WTC11 (cell line): ENCODE measurements at regions not wholly inside any gene's neighbourhood (a gene's known extent, or its start where the extent isn't known, plus 50 kb on each side); places are given as distances from the start of the nearest gene placed in this dataset.

Experiments used
- CREB1 ChIP-seq: sonication (generic); formaldehyde crosslinking; IDR thresholded peaks from 2 replicates; pipeline ENCODE4 v1.8.0; 2023; ENCODE audit warnings: mild to moderate bottlenecking, missing genetic modification reagents
- CTCF ChIP-seq: fragments of 200-600 bp; IDR thresholded peaks from 2 replicates; pipeline ENCODE4 v1.8.0; 2022; ENCODE audit warnings: antibody characterized with exemption
- EMX1 ChIP-seq: fragments of 250-450 bp; sonication (Bioruptor Pico); IDR thresholded peaks from 2 replicates; pipeline ENCODE4 v1.8.0; 2021; ENCODE audit warnings: mild to moderate bottlenecking
- HMGXB4 ChIP-seq: sonication (generic); formaldehyde crosslinking; IDR thresholded peaks from 2 replicates; pipeline ENCODE4 v1.8.1; 2023; ENCODE audit warnings: mild to moderate bottlenecking, moderate library complexity, missing genetic modification reagents
- IRF2 ChIP-seq: sonication (generic); formaldehyde crosslinking; IDR thresholded peaks from 2 replicates; pipeline ENCODE4 v1.8.0; 2022; ENCODE audit warnings: low read depth, missing genetic modification reagents, borderline replicate concordance
- SMAD4 ChIP-seq: sonication (generic); formaldehyde crosslinking; IDR thresholded peaks from 2 replicates; pipeline ENCODE4 v1.8.0; 2022; ENCODE audit warnings: mild to moderate bottlenecking, missing genetic modification reagents
- TP53 ChIP-seq: sonication (generic); formaldehyde crosslinking; IDR thresholded peaks from 2 replicates; pipeline ENCODE4 v1.8.1; 2023; ENCODE audit warnings: mild to moderate bottlenecking, missing genetic modification reagents
- ZNF263 ChIP-seq: sonication (generic); formaldehyde crosslinking; IDR thresholded peaks from 2 replicates; pipeline ENCODE4 v1.8.1; 2022; ENCODE audit warnings: low read depth, mild to moderate bottlenecking, moderate library complexity, missing genetic modification reagents

GRCh38 chr4:23728393-23728792 lies 161.5 kb downstream of the PPARGC1A start:
- TF ChIP-seq ZNF263 (CRISPR knock-in tag) (no peak), CTCF (no peak), TP53 (CRISPR knock-in tag) (no peak), EMX1 (no peak), CREB1 (CRISPR knock-in tag) (no peak), SMAD4 (CRISPR knock-in tag) (no peak), IRF2 (CRISPR knock-in tag) (no peak), HMGXB4 (CRISPR knock-in tag) (no peak)
